GM18507 (cell line): ENCODE measurements at regions not wholly inside any gene's neighbourhood (a gene's known extent, or its start where the extent isn't known, plus 50 kb on each side); places are given as distances from the start of the nearest gene placed in this dataset.
"Not testable (repeated sequence)": the region's sequence is repeated elsewhere in the genome, so short reads cannot be mapped to it uniquely, and the experiment has no call there.

Experiments used
- DNase-seq: peaks from one replicate; pipeline ENCODE4 v3.0.0; 2011; ENCODE audit warnings: low read depth; ENCODE audit not compliant: insufficient read length; ENCODE audit errors: extremely low spot score
- FAIRE-seq: peaks from 2 replicates; lab custom pipeline; 2011; peaks lifted over from hg19 to GRCh38; lab: Jason Lieb, UNC

- no peak for DNase-seq
- no peak for FAIRE-seq
These were observed 110.0 kb upstream of the PPARGC1A start for GRCh38 chr4:23999714-24000469.

DNA sequence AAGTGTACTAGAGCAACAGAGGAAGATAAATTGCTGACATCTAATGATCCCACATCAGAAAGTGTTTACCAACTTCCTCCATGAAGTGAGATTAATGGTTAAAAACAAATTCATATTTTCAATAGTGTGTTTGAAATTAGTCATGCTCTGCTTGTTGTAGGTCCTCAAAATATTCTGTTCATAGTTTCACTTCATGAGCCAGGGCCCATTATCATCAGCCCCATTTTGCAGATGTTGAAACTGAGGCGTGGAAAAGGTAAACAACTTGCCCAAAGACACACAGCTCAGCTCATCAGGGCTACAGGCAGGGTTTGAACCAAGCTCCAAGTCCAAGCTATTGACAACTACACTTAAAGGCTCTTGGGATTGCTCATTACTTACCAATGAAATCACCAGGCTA, 103.5 kb upstream of the PPARGC1A start:
- no peak for DNase-seq
- no peak for FAIRE-seq

DNA sequence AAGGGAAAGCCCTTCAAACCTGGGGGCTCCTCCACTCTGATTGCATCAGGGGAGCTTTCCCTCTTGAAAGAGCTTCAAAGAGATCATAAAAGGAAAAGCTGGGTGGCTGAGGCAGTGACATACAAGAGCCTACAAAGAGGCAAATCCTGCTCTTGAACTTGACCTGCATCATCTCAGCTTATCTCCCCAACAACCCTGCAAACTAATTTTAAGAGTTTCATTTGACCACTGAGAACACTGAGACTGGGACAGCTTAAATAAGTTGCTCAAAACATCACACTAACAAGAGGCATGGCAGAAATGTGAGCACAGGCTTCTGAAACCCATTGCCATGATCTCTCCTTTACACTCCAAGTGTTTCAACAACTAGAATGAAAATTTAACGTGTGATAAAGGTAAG, 101.6 kb upstream of the PPARGC1A start:
- FAIRE-seq (no peak), DNase-seq (no peak)

- DNase-seq (no peak), FAIRE-seq (no peak)
These were observed 96.4 kb upstream of the PPARGC1A start for GRCh38 chr4:23986270-23986669.

GRCh38 chr4:23981328-23981727, 91.5 kb upstream of the PPARGC1A start:
- DNase-seq (no peak), FAIRE-seq (no peak)

- DNase-seq (no peak), FAIRE-seq (no peak)
These were observed 89.7 kb upstream of the PPARGC1A start for GRCh38 chr4:23979534-23979933.

GRCh38 chr4:23978002-23978401, 88.2 kb upstream of the PPARGC1A start:
- no peak for DNase-seq
- FAIRE-seq: no peak

- DNase-seq (no peak), FAIRE-seq (no peak)
These were observed 86.6 kb upstream of the PPARGC1A start for GRCh38 chr4:23976423-23976822.

DNA sequence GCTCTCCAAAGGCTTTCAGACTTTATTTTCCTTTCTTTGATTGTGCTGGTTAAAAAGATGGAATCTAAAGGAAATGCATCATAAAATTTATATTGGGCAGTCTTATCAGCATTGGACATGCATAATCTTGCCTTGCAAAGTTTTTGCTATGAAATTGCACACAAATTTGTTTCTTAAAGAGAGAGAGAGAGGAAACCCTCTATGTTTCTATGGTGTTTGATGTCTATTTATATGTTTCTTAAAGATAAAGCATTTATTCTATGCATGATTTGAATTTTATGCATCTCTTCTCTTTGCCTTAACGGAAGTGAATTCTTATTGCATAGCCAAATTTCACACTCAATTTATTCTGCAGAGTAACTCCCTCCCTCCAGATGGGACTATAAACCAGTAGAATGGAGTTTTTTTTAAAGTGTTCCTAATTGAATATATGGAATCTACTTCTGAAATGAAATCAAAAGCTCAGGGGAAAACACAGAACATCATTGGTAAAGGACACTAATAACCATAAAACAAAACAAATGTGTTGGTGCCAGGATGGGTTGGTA, 83.5 kb upstream of the PPARGC1A start:
- DNase-seq (no peak), FAIRE-seq (no peak)

- no peak for FAIRE-seq
- no peak for DNase-seq
These were observed 83.0 kb upstream of the PPARGC1A start for GRCh38 chr4:23972805-23973204.

DNA sequence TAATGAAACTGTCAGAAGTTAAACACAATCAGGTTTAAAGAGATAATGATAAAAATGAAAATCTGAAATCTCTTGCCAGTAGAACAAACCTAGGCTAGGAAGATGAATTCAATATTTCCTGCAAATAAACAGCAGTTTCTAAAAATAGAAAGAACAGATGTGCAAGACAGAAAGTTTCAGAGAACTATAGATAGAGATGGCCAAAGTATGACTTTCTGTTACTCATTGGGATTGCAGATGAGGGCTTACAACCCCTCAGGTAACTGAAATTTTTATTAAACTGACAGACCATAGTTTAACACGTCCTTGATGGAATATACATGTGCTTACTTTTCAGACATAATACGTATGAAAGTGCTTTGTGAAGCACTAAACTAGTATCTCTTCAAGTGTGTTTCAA, 82.3 kb upstream of the PPARGC1A start:
- FAIRE-seq: no peak
- DNase-seq: no peak

DNA sequence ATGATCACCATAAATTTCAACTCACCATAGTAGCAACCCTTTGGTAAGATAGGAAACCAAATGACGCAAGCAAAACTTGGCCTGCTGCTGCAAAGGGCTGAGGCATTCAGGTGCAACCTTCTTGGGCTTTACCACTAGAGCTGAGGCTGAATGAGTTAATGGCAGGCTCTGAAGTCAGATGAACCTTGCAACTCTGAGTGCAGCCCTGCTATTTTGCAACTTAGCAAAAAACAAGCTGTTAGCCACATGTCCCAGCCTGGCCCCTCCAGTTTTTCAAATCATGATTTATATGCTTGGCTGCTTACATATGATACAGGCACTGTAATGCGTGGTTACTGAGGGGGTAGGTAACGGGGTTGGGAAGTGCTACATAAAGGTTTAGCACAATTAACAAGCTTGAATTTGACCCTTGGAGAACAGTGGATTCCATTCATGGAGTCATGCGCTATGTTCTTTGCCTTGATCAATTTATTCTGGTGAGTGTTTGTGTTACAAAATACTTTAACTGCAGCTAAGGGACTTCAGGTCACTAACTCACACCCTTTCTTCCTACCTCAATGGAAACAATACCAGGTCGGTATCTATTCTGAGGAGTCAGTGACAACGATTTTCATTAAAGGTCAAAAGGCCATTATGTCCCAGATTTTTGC, 80.5 kb upstream of the PPARGC1A start:
- FAIRE-seq: no peak

DNA sequence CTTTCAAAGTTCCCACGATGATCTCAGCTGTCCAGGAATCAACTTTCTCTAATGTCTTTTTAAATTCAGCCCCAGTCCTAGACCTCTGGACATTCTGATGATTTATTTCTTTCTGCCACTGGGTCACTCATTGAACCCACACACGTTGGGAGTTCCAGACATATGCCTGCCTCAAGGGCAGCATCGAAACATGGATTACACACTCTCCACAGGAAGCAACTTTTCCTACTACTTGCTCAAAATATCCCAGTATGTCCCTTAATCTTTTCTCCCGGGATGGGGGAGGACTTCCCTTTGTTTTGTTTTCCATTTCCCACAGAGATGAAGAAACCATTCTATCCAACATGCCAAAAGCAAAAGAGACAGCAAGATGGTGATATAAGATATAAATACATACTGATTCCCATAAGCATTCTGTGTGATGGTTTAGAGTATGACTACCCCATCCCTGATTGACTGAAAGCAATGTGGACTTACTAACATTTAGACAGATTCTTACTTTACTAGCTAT, 79.8 kb upstream of the PPARGC1A start:
- no peak for DNase-seq
- FAIRE-seq: no peak

More for the DNA sequence above, 80.5 kb upstream of the PPARGC1A start:
- DNase-seq: no peak

DNA sequence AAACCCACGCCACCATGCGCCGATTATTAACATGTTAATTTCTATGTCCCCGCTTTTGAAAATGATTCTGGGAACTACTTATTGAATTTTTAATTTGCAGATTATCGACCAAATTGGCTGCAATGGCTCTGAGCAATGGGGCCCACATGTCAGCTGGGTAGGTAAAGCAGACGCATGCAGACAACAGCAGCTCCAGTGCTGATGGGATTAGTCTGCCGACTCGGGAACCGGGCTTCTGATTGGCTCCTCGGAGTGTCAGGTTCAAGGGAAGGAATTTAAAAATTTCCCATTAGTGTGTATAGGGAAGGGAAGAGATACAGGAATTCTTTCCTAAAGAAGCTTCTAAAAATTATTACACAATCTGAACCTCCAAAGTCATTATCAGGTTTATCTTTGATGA, 77.4 kb upstream of the PPARGC1A start:
- no peak for DNase-seq

GRCh38 chr4:23966725-23967124, 76.9 kb upstream of the PPARGC1A start:
- DNase-seq (no peak), FAIRE-seq (no peak)

More for the DNA sequence above, 77.4 kb upstream of the PPARGC1A start:
- FAIRE-seq: no peak

DNA sequence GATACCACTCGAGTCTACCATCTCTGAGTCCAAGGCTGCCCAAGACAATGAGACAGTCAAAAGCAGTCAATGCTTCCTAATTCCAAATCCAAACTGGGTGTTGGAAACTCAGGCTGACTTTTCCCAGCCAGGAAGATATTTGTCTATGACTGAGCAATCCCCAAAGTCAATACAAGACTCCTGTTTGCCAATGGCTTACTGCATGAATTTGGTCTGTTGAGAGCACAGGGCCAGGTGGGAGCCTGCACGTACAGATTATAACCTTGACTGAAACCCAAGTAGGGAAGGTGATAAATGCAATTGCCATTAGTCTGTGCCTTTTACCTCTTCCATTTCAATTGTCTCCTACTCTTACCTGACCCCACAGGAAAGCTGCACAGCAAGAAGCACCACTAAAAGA, 72.6 kb upstream of the PPARGC1A start:
- DNase-seq (no peak), FAIRE-seq (no peak)

- DNase-seq, FAIRE-seq: not testable (repeated sequence)
These were observed 71.5 kb upstream of the PPARGC1A start for GRCh38 chr4:23961395-23961794.

DNA sequence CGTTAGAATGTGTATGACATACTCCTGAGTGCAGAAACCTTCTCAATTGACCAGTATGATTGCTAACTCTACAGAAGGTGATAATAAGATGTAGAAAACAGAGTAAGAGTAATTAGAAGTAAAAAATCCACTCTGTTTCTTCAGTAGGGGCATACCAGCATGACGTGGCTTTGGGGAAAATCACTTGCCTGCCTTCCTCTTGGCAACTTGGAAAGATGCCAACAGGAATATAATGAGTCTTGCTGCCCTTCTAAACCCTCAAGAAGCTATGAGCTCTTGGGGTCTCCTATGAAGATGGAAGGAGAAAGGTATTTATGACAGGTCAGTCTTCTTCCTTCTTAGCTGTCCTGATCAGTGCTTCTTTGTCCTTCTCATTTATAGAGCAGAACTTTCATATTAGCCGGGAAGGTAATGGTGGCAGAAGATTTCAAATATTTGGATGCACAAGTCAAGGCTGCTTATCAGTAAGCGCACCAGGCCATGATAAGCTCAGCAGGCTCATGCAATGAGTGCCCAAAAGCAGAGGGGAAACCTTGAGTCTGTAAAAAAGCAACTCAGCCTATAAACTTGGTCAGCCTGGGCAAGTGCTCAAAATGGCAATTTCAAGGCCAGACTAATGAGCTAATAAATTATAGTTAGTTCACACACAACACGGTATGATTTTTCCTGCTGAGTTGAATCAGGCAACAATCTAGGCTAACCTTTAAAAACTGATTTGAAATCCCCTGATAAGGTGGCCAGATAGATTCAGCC, 69.7 kb upstream of the PPARGC1A start:
- FAIRE-seq: no peak
- DNase-seq: no peak

DNA sequence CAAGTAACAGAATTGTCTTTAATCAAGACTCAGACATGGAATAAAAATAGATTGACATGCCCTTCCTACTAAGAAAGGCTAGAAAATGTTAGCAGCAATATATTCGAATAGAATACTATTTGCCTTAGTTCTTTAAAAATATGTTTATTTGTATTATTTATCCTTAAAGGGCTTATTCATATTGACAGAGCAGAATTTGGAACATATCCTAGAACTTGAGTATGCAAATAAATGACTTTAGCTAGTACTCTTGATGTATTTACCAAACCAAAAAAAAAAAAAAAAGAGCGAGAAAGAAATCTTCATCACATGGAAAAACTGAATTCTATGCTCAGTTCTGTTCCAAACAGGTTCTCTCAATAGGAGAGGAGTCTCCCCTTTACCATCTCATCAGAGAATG, 68.9 kb upstream of the PPARGC1A start:
- no peak for FAIRE-seq

GRCh38 chr4:23957465-23957864, 67.6 kb upstream of the PPARGC1A start:
- no peak for DNase-seq
- no peak for FAIRE-seq

More for the DNA sequence above, 68.9 kb upstream of the PPARGC1A start:
- DNase-seq: no peak
